ENCODE measurements at regions not wholly inside any gene's neighbourhood (a gene's known extent, or its start where the extent isn't known, plus 50 kb on each side); places are given as distances from the start of the nearest gene placed in this dataset.

DNA sequence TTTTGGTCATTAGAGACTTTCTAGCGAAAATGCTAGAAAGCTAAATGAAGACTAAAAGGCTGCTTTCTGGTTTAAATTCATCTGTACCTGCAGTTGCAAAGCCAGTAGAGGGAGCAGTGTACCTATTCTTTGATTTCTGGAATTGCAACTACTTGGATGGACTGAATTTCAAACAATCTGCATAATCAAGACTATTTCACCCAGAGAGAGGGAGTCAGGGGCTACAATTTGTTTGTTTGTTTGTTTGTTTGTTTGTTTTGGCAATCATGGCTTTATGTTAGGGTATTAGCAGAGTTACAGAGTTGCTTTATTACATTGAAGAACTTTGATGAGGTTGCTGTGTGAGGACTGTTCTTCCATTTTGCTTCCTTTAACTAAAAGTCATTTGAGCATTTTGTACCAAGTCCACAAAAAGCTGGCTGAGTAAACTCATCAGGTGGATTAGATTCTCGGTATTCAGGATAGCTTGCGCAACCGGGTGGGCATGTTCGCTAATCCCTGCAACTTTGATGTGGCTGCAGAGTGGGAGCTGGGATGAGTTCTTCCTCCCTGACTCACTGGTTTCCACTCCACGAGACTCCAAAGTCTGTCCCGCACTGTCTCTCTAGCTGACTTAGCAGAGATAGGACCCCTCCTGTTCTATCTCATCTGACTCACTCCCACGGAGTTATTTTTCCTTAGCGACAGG, 80.0 kb upstream of the TUT7 start:
- Mint-ChIP-seq H3K27ac (no peak overlapping the region), H3K4me1 (ENCODE audit: low read depth) (no peaks in the 10 kb centered on the region), H3K36me3 (no peaks in the 10 kb centered on the region), H3K9me3 (ENCODE audit: low read depth) (no peaks in the 10 kb centered on the region), H3K27me3 (peaks cover 22% of the 10 kb centered on the region), H3K4me3 (no peak overlapping the region)

- Mint-ChIP-seq H3K4me3 (no peak overlapping the region), H3K36me3 (no peaks in the 10 kb centered on the region), H3K9me3 (ENCODE audit: low read depth) (no peaks in the 10 kb centered on the region), H3K27me3 (peaks cover 3% of the 10 kb centered on the region), H3K4me1 (ENCODE audit: low read depth) (no peaks in the 10 kb centered on the region), H3K27ac (no peak overlapping the region)
Measured at GRCh38 chr9:86424251-86424891, 70.2 kb upstream of the TUT7 start.

- H3K9me3 Mint-ChIP-seq (ENCODE audit: low read depth), result no peaks in the 10 kb centered on the region
- no peaks in the 10 kb centered on the region for H3K4me1 Mint-ChIP-seq (ENCODE audit: low read depth)
- H3K4me3 Mint-ChIP-seq, result no peak overlapping the region
- H3K36me3 Mint-ChIP-seq, result no peaks in the 10 kb centered on the region
- H3K27me3 Mint-ChIP-seq, result peaks cover 4% of the 10 kb centered on the region
- no peak overlapping the region for H3K27ac Mint-ChIP-seq
Measured at GRCh38 chr9:86413971-86414880, 60.0 kb upstream of the TUT7 start.

GRCh38 chr9:86410281-86410680, 56.1 kb upstream of the TUT7 start:
- Mint-ChIP-seq H3K9me3 (ENCODE audit: low read depth) (no peaks in the 10 kb centered on the region), H3K4me1 (ENCODE audit: low read depth) (peaks cover 14% of the 10 kb centered on the region), H3K4me3 (no peak overlapping the region), H3K36me3 (no peaks in the 10 kb centered on the region), H3K27ac (no peak overlapping the region), H3K27me3 (peaks cover 6% of the 10 kb centered on the region)

DNA sequence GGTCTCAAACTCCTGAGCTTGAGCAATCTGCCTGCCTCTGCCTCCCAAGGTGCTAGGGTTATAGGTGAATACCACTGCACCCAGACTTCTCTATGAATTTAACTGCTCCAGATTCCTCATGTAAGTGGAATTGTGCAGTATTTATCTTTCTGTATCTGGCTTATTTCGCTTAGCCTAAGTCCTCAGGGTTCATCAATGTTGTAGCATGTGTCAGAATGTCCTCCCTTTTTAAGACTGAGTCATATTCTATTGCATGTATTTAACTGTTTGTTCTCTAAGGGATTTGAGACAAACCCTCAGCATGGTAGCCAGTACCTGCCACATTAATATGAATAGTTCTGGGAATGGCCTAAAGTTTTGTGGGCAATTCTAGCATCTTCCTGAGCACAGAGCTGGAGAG, 53.9 kb upstream of the TUT7 start:
- no peaks in the 10 kb centered on the region for H3K36me3 Mint-ChIP-seq
- no peak overlapping the region for H3K27ac Mint-ChIP-seq
- H3K9me3 Mint-ChIP-seq (ENCODE audit: low read depth), result no peaks in the 10 kb centered on the region
- peaks cover 5% of the 10 kb centered on the region for H3K27me3 Mint-ChIP-seq
- no peak overlapping the region for H3K4me3 Mint-ChIP-seq
- peaks cover 14% of the 10 kb centered on the region for H3K4me1 Mint-ChIP-seq (ENCODE audit: low read depth)

GRCh38 chr9:86407022-86407421, 52.8 kb upstream of the TUT7 start:
- no peaks in the 10 kb centered on the region for H3K36me3 Mint-ChIP-seq
- no peak overlapping the region for H3K27ac Mint-ChIP-seq
- H3K27me3 Mint-ChIP-seq, result peaks cover 7% of the 10 kb centered on the region
- H3K4me3 Mint-ChIP-seq, result no peak overlapping the region
- H3K9me3 Mint-ChIP-seq (ENCODE audit: low read depth), result no peaks in the 10 kb centered on the region
- peaks cover 14% of the 10 kb centered on the region for H3K4me1 Mint-ChIP-seq (ENCODE audit: low read depth)

GRCh38 chr9:86406366-86406765, 52.2 kb upstream of the TUT7 start:
- Mint-ChIP-seq H3K27ac (no peak overlapping the region), H3K27me3 (peaks cover 7% of the 10 kb centered on the region), H3K4me3 (no peak overlapping the region), H3K9me3 (ENCODE audit: low read depth) (no peaks in the 10 kb centered on the region), H3K36me3 (no peaks in the 10 kb centered on the region), H3K4me1 (ENCODE audit: low read depth) (peaks cover 14% of the 10 kb centered on the region)

GRCh38 chr9:86405926-86406325, 51.7 kb upstream of the TUT7 start:
- no peak overlapping the region for H3K4me3 Mint-ChIP-seq
- no peak overlapping the region for H3K27ac Mint-ChIP-seq
- no peaks in the 10 kb centered on the region for H3K9me3 Mint-ChIP-seq (ENCODE audit: low read depth)
- H3K4me1 Mint-ChIP-seq (ENCODE audit: low read depth), result peaks cover 14% of the 10 kb centered on the region
- no peaks in the 10 kb centered on the region for H3K36me3 Mint-ChIP-seq
- peaks cover 7% of the 10 kb centered on the region for H3K27me3 Mint-ChIP-seq

GRCh38 chr9:86405086-86405491, 50.9 kb upstream of the TUT7 start:
- no peaks in the 10 kb centered on the region for H3K36me3 Mint-ChIP-seq
- H3K27ac Mint-ChIP-seq, result no peak overlapping the region
- H3K27me3 Mint-ChIP-seq, result peaks cover 7% of the 10 kb centered on the region
- peaks cover 14% of the 10 kb centered on the region for H3K4me1 Mint-ChIP-seq (ENCODE audit: low read depth)
- H3K9me3 Mint-ChIP-seq (ENCODE audit: low read depth), result no peaks in the 10 kb centered on the region
- H3K4me3 Mint-ChIP-seq, result no peak overlapping the region
